ENCODE measurements at regions not wholly inside any gene's neighbourhood (a gene's known extent, or its start where the extent isn't known, plus 50 kb on each side); places are given as distances from the start of the nearest gene placed in this dataset.
"Not testable (repeated sequence)": the region's sequence is repeated elsewhere in the genome, so short reads cannot be mapped to it uniquely, and the experiment has no call there.

DNA sequence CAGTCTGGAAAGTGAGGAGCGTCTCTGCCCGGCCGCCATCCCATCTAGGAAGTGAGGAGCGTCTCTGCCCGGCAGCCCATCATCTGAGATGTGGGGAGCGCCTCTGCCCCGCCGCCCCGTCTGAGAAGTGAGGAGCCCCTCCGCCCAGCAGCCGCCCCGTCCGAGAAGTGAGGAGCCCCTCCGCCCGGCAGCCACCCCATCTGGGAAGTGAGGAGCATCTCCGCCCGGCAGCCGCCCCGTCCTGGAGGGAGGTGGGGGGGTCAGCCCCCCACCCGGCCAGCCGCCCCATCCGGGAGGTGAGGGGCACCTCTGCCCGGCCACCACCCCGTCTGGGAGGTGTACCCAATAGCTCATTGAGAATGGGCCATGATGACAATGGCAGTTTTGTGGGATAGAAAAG lies 75.4 kb upstream of the EXOC4 start:
- H3K27me3 Mint-ChIP-seq, result peaks cover 20% of the 10 kb centered on the region
- ATAC-seq, H3K4me3 Mint-ChIP-seq, H3K36me3 Mint-ChIP-seq, H3K4me1 Mint-ChIP-seq, H3K9me3 Mint-ChIP-seq, H3K27ac Mint-ChIP-seq: not testable (repeated sequence)

DNA sequence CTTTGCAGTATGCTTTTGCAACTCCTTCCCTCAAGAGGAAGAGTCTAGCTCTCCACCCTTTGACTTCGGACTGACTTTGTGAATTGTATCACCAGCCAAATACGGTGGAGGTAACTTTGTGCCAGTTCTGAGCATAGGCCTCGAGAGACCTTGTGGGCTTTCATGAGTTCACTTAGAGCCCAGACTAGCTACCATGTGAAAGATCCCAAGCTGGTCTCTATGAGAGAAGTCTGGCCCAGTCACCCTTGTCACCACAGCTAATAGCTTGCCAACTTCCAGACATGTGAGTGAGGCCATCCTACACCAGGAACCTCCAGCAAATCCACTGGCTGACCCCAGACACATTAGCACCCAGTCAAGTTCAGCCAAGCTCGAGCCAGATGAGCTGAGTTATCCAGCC lies 72.2 kb upstream of the EXOC4 start:
- Mint-ChIP-seq H3K9me3 (peaks cover 9% of the 10 kb centered on the region), H3K27me3 (peaks cover 11% of the 10 kb centered on the region), H3K4me1 (no peaks in the 10 kb centered on the region), H3K27ac (no peak overlapping the region), H3K36me3 (peaks cover 6% of the 10 kb centered on the region), H3K4me3 (no peak overlapping the region)
- no peak for ATAC-seq

DNA sequence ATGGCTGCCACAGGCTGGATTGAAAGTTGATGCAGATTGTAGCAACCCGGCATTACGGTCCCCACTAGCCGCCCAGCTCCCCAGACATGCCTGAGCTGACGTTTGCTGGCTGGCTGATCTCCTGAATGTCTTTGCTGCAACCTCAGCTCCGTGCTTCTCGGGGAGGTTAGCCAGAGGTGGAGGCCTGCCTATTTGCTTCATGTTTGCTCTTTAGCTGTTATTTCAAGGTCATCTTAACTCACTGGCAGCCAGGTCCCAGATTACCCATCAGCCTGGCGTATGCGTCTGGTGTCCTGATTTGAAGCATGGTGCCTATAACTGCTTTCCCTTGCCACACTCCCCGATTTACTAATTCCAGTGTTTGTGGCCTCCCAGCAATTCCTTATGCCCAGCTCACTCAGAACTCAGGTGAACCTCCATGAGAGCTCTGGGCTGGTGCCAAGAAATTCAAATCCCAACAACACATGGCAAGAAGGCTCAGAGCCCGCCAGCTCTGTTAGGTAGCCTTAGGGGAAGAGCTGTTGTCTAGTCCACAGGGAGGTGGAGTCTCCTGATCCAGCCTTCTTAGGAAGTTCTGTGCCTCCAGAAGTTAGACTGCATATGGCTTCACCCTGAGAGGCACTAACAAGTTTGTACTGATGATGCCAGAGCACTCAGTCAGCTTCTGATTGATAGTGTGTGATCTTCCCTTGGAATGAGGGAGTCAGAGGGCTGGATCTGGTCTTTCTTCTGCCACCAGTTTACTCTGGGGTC lies 69.7 kb upstream of the EXOC4 start:
- H3K4me1 Mint-ChIP-seq, result no peaks in the 10 kb centered on the region
- peaks cover 5% of the 10 kb centered on the region for H3K36me3 Mint-ChIP-seq
- no peak overlapping the region for H3K27ac Mint-ChIP-seq
- H3K9me3 Mint-ChIP-seq, result peaks cover 7% of the 10 kb centered on the region
- H3K4me3 Mint-ChIP-seq, result no peak overlapping the region
- no peak for ATAC-seq
- peaks cover 9% of the 10 kb centered on the region for H3K27me3 Mint-ChIP-seq

DNA sequence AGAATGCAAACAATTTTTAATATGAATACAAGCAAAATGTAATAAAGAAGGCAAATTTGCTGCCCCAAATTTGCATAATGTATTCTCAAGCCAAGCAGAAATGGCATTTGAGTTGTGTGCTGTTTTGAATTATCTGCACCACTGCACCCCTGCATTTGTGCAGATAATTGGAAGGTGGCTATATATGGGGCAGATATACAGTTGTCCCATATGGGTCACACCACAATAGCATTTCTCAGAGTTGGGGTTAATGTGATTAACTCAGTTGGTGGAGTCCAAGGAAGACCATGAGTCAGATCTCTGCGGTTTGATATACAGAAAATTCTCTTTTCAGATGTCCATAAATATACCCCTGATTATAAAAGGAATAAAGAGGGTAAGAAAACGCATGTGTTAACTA lies 68.9 kb upstream of the EXOC4 start:
- Mint-ChIP-seq H3K4me3 (no peak overlapping the region), H3K27me3 (peaks cover 1% of the 10 kb centered on the region), H3K9me3 (peaks cover 2% of the 10 kb centered on the region), H3K36me3 (no peaks in the 10 kb centered on the region), H3K4me1 (no peaks in the 10 kb centered on the region), H3K27ac (no peak overlapping the region)
- ATAC-seq, result no peak

DNA sequence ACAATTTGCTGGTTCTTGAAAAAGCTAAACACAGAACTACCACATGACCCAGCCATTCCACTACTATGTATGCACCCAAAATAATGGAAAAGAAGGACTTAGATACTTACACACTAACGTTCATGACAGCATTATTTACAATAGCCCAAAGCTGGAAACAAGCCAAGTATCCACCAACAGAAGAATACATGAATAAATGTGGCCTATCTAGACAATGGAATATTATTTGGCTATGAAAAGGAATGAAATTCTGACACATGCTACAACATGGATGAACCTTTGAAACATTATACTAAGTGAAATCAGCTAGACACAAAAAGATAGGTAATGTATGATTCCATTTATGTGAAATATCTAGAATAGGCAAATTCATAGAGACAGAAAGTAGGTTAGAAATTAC lies 67.4 kb upstream of the EXOC4 start:
- ATAC-seq, result no peak
- Mint-ChIP-seq H3K4me1 (no peaks in the 10 kb centered on the region), H3K9me3 (no peaks in the 10 kb centered on the region), H3K27me3 (no peaks in the 10 kb centered on the region), H3K36me3 (no peaks in the 10 kb centered on the region), H3K27ac (no peak overlapping the region), H3K4me3 (no peak overlapping the region)

DNA sequence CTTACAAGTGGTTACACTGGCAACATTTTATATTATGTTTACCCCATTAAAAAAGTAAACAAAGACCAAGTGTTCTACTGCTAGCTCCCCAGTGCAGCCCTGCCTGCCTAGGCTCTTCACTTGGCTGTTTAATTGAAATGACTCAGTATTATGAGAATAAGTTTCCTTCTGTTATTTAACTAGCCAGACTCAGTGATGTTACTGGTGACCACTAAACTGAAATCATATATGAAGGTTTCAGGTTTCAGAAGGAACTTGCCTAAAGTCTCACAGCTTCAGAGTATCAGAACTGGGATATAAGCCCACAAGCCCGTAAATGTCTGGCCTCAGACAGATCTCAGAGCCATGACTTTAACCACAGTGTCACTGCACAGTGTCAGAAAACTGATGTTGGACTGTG lies 66.8 kb upstream of the EXOC4 start:
- Mint-ChIP-seq H3K27ac (no peak overlapping the region), H3K27me3 (no peaks in the 10 kb centered on the region), H3K4me1 (no peaks in the 10 kb centered on the region), H3K36me3 (no peaks in the 10 kb centered on the region), H3K9me3 (no peaks in the 10 kb centered on the region), H3K4me3 (no peak overlapping the region)
- ATAC-seq, result no peak

DNA sequence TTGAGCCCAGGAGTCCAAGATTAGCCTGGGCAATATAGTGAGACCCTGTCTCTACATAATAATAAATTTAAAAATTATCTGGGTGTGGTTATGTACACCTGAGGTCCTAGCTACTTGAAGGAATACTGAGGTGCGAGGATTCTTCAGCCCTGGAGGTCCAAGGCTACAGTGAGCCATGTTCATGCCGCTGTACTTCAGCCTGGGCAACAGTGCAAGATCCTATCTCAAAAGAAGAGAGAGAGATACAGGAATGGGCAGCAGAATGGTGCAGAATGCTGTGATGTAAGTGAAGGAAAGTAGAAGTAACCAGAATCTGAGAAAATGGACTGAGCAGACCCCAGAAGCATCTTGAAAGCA lies 62.7 kb upstream of the EXOC4 start:
- ATAC-seq, result no peak
- Mint-ChIP-seq H3K36me3 (no peaks in the 10 kb centered on the region), H3K27me3 (no peaks in the 10 kb centered on the region), H3K27ac (no peak overlapping the region), H3K9me3 (no peaks in the 10 kb centered on the region), H3K4me3 (no peak overlapping the region), H3K4me1 (no peaks in the 10 kb centered on the region)

DNA sequence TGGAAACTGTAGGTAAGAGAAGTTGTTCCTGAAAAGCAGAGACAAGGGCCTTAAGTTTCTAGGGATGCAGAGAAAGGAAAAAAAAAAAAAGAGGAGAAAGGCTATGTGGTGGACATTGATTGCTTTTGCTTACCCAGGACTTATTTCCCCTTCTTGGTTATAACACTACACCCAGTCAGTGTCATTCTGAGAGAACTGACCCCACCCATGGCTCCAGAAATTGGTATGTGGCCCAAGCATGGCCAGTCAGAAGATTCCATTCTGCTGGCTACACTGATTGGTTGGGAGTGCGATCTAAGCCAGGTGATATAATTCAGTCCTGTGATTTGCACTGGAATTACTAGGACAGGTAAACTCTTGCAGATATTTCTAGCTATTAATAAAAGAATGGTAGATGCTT lies 62.2 kb upstream of the EXOC4 start:
- no peak overlapping the region for H3K27ac Mint-ChIP-seq
- no peak overlapping the region for H3K4me3 Mint-ChIP-seq
- H3K27me3 Mint-ChIP-seq, result peaks cover 4% of the 10 kb centered on the region
- no peaks in the 10 kb centered on the region for H3K4me1 Mint-ChIP-seq
- H3K9me3 Mint-ChIP-seq, result no peaks in the 10 kb centered on the region
- H3K36me3 Mint-ChIP-seq, result no peaks in the 10 kb centered on the region
- ATAC-seq, result no peak

DNA sequence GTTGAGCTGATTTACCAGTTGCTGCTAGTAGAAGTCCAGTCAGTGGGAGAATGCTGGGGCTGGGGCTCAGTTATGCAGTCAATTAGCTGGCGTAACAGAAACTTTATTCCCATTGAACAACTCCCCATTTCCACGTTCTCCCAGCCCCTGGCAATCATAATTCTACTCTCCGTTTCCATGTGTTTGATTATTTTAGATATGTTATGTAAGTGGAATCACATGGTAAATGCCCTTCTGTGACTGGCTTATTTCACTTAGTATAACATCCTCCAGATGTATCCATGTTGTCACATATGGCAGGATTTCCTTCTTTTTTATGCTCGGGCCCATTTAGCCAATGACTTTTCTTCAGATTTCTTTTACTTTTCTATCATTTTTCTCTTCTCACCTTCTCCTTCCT lies 61.1 kb upstream of the EXOC4 start:
- Mint-ChIP-seq H3K4me3 (no peak overlapping the region), H3K4me1 (no peaks in the 10 kb centered on the region)

DNA sequence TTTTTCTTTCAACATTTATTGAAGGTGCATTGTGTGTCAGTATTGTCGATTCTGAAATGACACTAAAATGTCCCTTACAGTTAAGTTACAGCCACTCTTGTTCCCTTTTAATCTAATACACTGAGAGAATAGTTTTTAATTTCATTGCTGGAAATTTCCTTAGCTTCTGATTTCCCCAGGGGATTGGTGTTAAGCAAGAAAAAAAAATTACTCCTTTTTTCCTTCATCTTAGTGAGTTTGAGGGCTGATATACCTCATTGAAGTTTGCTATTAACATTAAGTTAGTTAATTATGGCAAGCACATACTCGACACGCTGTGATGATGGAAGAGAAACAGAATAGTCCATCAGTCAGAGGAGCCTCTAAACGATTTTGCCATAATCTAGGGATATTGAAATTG lies 57.0 kb upstream of the EXOC4 start:
- H3K4me3 Mint-ChIP-seq, result no peak overlapping the region
- ATAC-seq, result no peak
- no peaks in the 10 kb centered on the region for H3K4me1 Mint-ChIP-seq
- no peaks in the 10 kb centered on the region for H3K9me3 Mint-ChIP-seq
- H3K27me3 Mint-ChIP-seq, result peaks cover 9% of the 10 kb centered on the region
- no peak overlapping the region for H3K27ac Mint-ChIP-seq
- no peaks in the 10 kb centered on the region for H3K36me3 Mint-ChIP-seq

More for the DNA sequence above, 61.1 kb upstream of the EXOC4 start:
- Mint-ChIP-seq H3K36me3 (no peaks in the 10 kb centered on the region), H3K27me3 (peaks cover 9% of the 10 kb centered on the region), H3K27ac (no peak overlapping the region), H3K9me3 (no peaks in the 10 kb centered on the region)
- ATAC-seq, result no peak

DNA sequence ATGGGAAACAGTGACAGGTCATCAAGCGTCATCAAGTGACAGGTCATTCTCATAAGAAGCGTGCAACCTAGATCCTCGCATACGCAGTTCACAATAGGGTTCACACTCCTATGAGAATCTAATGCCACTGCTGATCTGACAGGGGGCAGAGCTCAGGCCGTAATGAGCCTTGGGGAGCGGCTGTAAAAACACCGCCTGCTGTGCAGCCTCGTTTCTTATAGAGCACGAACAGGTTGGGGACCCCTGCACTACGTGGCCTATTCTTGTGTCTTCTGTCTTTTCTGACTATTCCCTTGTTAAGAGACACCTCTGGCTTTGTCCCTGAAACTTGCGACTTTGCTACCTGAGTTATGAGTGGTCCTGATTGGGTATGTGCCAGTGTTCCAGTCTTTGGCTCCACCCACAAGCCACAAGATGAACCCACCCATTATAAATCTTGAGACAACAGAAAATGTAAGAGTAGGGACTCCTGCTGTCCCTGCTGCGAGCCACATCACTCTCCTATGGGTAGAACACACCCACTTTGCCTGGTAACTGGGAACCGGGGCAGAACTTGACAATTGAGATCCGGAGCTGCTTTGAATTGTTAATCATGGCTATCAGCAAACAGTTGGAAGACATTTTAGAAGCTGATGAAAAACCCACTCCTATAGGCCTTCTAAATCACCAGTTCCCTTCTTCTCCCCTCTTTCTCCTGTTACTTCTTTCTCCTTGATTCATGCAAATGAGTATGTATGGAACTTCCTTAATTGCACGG lies 55.8 kb upstream of the EXOC4 start:
- H3K36me3 Mint-ChIP-seq, result no peaks in the 10 kb centered on the region

DNA sequence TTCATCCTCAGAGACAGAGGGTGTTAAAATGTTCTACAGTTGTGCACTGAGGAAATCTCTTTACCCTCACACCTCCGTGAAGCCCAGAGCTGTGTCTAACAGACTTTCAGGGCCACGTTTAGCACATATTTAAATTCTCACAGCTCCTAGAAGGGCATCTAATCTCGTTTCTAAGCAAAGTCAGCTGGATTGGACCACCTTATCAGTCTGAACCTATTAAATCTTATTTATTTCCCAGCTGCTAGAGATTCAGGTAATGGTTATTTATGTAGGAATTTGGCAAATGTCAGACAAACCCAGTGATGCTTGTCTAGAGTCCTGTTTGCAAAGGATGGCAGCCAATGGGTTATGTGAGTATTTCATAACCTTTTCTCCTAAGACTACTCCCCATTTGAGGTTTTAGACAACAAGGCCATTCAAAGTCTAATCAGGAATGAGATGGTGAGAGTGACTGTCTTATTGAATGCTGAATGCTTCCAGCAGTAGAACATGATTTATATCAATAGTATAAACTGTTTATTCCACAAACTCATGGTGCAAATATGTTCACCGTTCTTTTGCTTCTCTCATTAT lies 54.8 kb upstream of the EXOC4 start:
- no peak overlapping the region for H3K4me3 Mint-ChIP-seq
- no peaks in the 10 kb centered on the region for H3K9me3 Mint-ChIP-seq
- ATAC-seq, result no peak
- no peak overlapping the region for H3K27ac Mint-ChIP-seq
- peaks cover 9% of the 10 kb centered on the region for H3K27me3 Mint-ChIP-seq
- no peaks in the 10 kb centered on the region for H3K4me1 Mint-ChIP-seq
- no peaks in the 10 kb centered on the region for H3K36me3 Mint-ChIP-seq

More for the DNA sequence above, 55.8 kb upstream of the EXOC4 start:
- H3K27me3 Mint-ChIP-seq, result peaks cover 9% of the 10 kb centered on the region
- no peaks in the 10 kb centered on the region for H3K4me1 Mint-ChIP-seq
- H3K4me3 Mint-ChIP-seq, result no peak overlapping the region
- no peak for ATAC-seq
- H3K9me3 Mint-ChIP-seq, result no peaks in the 10 kb centered on the region
- no peak overlapping the region for H3K27ac Mint-ChIP-seq

DNA sequence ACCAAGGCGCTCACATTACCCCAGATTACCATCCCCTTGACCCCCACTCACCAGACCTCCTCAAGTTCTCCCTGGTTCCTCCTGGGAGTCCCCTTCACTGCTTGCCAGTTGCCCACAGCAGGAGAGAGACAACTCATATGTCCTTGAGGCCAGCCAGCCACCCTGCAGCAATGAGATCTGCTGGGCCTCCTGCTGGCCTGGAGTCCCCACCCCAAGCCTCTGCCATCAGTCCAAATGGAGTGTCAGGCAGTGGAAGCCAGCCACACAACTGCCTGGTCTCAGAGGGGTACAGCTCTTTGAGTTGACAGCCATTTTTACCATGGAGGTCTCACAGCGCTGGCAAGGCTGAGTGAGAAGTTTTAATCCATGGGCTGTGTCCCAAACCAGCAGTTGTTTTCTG lies 53.0 kb upstream of the EXOC4 start:
- ATAC-seq, result peak; percentile 25
- Mint-ChIP-seq H3K27me3 (peaks cover 9% of the 10 kb centered on the region), H3K36me3 (no peaks in the 10 kb centered on the region), H3K27ac (no peak overlapping the region), H3K4me1 (no peaks in the 10 kb centered on the region), H3K9me3 (no peaks in the 10 kb centered on the region), H3K4me3 (no peak overlapping the region)

DNA sequence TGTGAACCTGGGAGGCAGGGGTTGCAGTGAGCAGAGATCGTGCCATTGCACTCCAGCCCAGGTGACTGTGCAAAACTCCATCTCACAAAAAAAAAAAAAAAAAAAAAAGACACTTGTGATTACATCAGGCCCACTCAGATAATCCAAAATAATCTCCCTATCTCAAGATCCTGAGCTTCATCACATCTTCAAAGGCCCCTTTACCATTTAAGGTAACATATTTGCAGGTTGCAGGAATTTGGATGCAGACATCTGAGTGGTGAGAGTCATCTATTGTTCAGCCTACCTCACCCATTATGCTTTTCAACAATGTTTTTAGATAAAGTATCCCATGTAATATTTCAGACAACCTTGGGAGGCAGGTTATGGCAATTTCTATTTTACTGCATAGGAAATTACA lies 51.4 kb upstream of the EXOC4 start:
- Mint-ChIP-seq H3K36me3 (no peaks in the 10 kb centered on the region), H3K9me3 (no peaks in the 10 kb centered on the region), H3K27ac (no peak overlapping the region), H3K4me3 (no peak overlapping the region), H3K27me3 (no peaks in the 10 kb centered on the region), H3K4me1 (no peaks in the 10 kb centered on the region)
- ATAC-seq, result no peak

DNA sequence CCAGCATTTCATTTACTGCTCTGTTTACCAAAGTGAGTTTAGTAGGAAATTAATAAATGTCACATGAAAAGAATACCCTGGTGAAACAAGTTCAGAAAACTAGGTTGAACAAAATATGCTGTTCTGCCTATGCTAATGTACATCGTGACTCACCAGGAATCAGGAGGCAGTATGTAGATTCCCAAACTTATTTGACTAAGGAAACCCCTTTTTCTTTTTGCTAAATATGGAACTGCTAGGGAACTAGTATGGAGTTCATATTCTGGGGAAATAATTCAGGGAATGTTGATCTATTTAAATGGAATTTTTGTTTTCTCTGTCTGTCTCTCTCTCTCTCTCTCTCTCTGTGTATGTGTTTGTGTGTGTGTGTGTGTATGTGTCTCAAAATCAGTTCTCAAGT lies 49.9 kb upstream of the EXOC4 start:
- Mint-ChIP-seq H3K9me3 (no peaks in the 10 kb centered on the region), H3K4me1 (no peaks in the 10 kb centered on the region), H3K36me3 (no peaks in the 10 kb centered on the region), H3K27ac (no peak overlapping the region), H3K27me3 (no peaks in the 10 kb centered on the region), H3K4me3 (no peak overlapping the region)
- ATAC-seq, result no peak

Data from stimulated activated memory B cell treated with anti-CD40 and anti-IgM and Interleukin-4, amounts not matched to agents 10 μg/mL and 1 μg/mL and 100 μg/mL, for 72 hours (primary cell).